NCI-H146 (cell line): ENCODE measurements at regions not wholly inside any gene's neighbourhood (a gene's known extent, or its start where the extent isn't known, plus 50 kb on each side); places are given as distances from the start of the nearest gene placed in this dataset.

ENCODE experiments used
- DNase-seq: peaks from one replicate; lab custom pipeline; 2025; lab: John Stamatoyannopoulos, UW

DNA sequence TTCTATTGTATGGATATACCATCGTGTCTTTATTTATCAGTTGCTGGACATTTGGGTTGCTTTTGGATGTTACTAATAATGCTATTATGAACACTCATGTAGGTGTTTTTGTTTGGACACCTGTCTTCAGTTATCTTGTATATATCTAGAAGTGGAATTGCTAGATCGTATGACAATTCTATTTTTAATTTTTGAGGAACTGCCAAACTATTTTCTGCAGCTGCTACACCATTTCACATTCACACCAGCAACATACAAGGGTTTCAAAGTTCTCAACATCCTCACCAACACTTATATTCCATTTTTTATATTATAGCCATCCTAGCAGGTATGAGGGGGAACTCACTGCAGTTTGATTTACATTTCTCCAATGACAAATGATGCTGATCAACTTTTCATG is 324.6 kb downstream of the CAAP1 start:
- no peak for DNase-seq

- no peak for DNase-seq
Observed at GRCh38 chr9:26566141-26566540, 326.5 kb downstream of the CAAP1 start.

DNA sequence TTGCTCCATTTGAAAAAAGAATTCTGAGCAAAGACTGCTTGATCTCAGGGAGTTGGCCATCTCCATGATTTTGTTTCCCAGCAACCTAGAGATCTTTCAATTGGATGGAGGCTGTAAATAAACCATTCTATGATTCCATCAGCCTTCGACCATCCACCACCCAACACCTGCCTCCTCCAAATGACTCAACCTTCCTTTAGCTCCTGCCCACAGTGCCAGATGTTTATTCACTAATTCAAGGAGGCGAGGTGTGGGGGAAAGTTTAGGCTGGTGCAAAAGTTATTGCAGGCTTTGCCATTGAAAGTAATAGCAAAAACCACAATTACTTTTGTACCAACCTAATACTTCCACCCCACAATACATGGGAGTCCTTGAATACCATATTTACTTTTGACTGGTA is 327.5 kb downstream of the CAAP1 start:
- DNase-seq = no peak

DNA sequence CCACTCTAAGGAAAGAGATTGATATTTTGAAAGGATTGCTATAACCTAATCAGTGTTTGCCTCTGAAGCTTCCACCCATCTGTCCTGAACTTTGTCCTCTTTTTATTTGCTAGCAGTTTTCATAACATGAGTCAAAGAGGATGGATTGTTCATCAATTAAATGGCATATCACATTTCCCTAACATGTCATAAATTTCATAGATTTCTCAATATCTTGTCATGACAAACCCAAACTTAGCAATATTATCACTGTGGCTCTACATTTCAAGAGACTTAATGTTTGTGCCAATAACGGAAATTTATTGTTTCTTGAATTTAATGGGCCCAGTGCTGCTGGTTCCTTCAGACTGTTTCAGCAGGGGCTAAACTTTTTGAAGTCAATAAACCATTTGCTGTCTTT is 330.3 kb downstream of the CAAP1 start:
- no peak for DNase-seq

- no peak for DNase-seq
Observed at GRCh38 chr9:26561928-26562327, 330.7 kb downstream of the CAAP1 start.

DNA sequence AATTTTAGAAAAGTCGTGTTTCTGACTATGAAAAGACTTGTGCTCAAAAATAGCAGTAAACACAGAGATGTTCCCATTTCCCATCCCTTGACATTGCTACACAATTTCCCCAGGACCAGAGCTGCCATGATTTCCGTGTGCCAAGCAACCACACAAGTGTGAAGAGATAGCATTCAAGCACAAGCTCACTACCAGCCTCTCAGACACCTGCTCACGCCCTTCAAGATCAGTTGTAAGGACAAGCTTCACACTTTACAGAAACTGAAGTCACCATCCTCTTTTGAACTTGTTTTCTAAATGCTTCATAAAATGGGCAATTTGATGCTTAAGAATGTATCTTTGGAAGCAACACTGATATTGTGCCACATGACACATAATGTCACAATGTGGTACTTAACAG is 333.1 kb downstream of the CAAP1 start:
- no peak for DNase-seq

DNA sequence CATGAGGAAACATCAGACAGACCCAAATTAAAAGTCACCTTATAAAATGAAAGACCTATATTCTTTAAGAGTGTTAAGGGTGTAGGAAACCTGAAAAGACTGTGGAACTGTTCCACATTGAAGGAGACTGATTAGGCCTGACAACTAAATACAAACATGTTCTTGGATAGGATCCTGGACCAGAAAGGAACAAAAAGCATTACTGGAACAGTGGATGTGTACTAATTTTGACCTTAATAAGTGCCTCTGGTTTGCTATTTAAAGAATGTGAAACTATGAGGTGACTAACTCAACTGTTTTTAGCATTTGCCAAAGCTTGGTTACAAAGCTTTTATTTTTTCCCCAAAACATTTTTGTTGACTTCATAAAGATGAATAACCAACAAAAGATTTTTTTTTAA is 340.6 kb downstream of the CAAP1 start:
- no peak for DNase-seq

- no peak for DNase-seq
Observed at GRCh38 chr9:26551451-26551850, 341.2 kb downstream of the CAAP1 start.

GRCh38 chr9:26548781-26549290 is 343.8 kb downstream of the CAAP1 start:
- no peak for DNase-seq

DNA sequence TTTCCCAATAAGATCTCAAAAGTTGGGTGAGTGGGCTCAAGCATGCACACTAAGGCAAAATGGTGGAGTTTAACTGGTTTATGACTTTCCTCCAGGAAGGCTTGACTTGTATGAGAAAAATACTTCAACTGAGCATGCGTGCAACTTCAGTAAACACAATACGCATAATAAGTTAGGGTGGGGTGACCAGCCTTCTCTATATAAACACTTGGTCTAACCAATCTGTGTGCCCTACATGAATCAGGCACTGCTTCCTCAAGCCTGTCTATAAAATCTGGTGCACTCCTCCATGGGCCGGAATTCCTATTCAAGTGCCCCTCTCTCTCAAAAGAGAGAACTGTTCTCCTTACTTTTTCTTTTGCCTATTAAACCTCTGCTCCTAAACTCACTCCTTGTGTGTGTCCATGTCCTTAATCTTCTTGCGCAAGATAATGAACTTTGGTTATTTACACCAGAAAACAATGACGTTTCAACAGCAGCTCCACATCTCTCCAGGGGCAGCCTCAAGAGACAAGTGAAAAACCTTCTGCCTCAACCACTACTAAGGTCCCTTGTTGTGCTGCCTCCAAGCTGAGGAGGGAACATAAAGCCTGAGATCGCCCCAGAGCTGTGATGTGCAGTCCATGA is 352.6 kb downstream of the CAAP1 start:
- DNase-seq = no peak

DNA sequence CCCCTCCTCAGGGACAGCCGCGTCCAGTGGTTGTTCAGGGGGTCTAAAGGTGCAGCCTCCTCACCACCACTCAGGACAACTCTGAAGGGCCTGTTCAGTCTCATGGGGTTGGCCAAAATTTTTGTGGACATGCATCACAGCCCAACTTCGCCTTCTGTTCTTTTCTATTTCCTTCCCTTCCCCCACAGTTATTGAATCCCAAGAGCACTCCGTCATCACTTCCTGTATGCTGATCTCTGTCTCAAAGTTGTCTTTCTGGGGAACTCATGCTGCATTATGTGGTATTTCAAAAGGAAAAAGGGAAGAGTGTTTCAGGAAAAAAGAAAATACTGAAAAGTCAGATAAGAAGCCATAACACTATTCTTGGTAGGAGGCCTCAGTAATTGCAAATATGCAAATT is 355.4 kb downstream of the CAAP1 start:
- no peak for DNase-seq

DNA sequence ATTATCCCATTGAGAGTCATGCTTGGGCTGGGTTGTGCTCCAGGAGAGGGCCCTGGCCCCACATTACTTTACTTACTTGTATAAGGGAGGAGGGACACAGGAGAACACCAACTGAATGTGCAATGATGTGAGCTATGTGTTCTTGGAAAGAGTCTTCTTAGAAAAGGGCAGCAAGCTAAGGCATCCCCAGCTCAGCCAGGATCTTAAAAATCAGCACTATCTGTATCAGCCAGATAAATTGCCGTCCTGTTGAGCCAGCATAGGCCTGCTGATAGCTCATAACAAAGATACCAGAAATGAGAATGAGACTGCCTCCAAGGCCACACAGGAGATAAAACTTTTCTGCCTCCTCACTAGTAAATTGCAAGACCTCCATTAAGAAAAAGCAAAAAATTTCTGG is 357.5 kb downstream of the CAAP1 start:
- DNase-seq = no peak

DNA sequence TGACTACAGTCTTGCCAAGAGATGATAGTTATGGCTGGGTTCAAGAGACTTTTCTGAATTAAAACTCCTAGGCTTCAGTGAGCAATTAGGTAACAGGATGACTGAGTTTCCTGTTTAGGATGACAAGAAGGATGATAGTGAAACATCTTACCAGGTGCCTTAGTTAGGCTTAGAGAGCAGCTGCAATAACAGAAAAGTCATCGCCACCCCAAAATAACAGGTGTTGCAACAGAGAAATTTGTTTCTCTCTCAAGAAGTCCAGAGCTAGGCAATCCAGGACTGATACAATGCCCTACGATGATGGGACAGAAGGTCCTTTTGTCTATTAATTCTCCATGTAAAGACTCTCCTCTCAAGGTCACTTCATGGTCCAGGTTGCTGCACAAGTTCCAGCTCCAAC is 361.8 kb downstream of the CAAP1 start:
- no peak for DNase-seq

DNA sequence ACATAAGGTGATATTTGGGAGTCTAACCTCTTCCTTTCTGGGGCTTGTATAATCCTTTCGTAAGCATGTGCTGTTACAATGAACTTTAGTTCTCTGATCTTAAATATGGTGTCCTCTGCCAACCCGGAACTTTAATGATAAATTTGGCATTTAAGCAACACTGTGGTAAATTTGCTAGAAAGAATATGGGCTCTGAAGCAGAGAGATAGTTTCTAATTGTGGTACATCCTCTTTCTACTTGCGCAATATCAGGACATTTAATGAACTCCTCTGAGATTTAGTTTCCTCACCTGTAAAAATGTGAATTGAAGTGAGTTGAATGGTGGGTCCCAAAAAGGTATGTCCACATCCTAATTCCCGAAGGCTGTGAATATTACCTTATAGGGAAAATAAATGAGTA is 364.7 kb downstream of the CAAP1 start:
- DNase-seq = no peak

GRCh38 chr9:26524267-26524666 is 368.3 kb downstream of the CAAP1 start:
- DNase-seq = no peak

- no peak for DNase-seq
Observed at GRCh38 chr9:26523577-26523976, 369.0 kb downstream of the CAAP1 start.

DNA sequence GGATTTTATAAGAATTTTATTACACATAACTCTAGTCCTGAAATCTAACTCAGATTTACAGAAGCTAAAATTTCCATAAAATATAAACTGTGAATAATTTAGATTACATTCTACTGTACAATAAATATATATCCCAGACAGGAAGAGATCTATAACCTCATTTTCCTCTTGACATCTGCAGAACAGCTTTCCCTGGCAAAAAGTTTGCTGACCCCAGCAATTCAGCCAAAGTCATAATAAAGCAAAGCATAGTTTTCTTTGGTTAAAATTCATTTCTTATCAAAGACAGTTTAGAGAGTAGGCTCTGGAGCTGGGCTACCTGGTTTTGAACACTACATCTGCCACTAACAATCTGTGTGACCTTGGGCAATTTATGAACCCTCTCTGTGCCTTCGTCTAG is 372.5 kb downstream of the CAAP1 start:
- no peak for DNase-seq

- DNase-seq = no peak
Observed at GRCh38 chr9:26516773-26517343, 375.7 kb downstream of the CAAP1 start.

DNA sequence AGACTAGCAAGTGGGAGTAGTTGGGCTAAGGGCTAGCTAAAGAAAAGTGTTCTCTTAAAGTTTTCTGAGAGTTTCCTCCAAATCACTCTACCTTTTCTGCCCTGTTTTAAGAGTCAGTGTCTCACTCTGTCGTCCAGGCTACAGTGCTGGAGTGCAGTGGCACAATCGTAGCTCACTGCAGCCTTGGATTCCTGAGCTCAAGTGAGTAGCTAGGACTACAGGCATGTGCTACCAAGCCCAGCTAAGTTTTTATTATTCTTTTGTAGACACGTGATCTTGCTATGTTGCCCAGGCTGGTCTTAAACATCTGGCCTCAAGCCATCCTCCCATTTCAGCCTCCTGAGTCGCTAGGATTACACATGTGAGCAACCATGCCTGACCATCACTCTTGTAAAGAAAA is 378.9 kb downstream of the CAAP1 start:
- no peak for DNase-seq

- no peak for DNase-seq
Observed at GRCh38 chr9:26510137-26510536, 382.5 kb downstream of the CAAP1 start.

DNA sequence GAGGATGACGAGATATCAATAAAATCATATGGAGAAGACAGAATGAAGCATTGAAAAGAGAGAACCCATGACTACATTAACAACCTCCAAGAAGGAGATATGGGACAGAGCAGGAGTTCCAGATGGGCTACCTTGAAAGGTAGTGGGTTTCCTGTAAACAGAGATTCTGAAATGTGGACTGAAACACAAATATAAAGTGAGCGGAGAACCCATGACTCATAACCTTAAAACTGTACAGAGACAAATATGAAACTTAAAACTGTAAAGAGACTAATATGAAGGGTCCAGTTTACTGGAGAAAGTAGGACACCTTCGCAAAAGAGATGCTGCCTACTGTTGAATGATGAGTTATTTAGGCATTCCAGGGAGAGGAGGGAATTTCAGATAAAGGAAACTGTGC is 383.7 kb downstream of the CAAP1 start:
- no peak for DNase-seq

GRCh38 chr9:26504057-26504456 is 388.5 kb downstream of the CAAP1 start:
- DNase-seq = no peak

GRCh38 chr9:26502311-26502710 is 390.3 kb downstream of the CAAP1 start:
- no peak for DNase-seq

GRCh38 chr9:26500471-26500870 is 392.1 kb downstream of the CAAP1 start:
- DNase-seq = no peak
